A673 (cell line): ENCODE measurements at regions not wholly inside any gene's neighbourhood (a gene's known extent, or its start where the extent isn't known, plus 50 kb on each side); places are given as distances from the start of the nearest gene placed in this dataset.

Experiments used
- BruUV-seq: library from RNA; stranded (reverse); fragments of 400-500 nt; replicated peaks from 2 replicates; lab custom pipeline; 2021; lab: Mats Ljungman, UMichigan
- CTCF ChIA-PET: fragments of 300-600 bp; sonication (Branson Sonifier 250); formaldehyde crosslinking; loops from one replicate; lab custom pipeline; 2022; ENCODE audit warnings: antibody characterized with exemption; lab: Charles Lee
- POLR2A ChIA-PET: fragments of 300-600 bp; sonication (Branson Sonifier 250); formaldehyde crosslinking; loops from one replicate; lab custom pipeline; 2022; ENCODE audit warnings: antibody characterized with exemption; ENCODE audit not compliant: low non-redundant PET; lab: Charles Lee
- DNase-seq: peaks from one replicate; pipeline ENCODE4 v3.0.0-alpha.2; 2015; ENCODE audit warnings: low spot score
- H3K27ac ChIP-seq: fragments of 200-600 bp; sonication (generic); 2 replicates; pipeline ENCODE4 v1.5.1; 2016; ENCODE audit warnings: mixed run types, low read depth, mild to moderate bottlenecking, mixed read lengths, antibody characterized with exemption, low read length; ENCODE audit not compliant: poor library complexity, severe bottlenecking
- H3K27me3 ChIP-seq: fragments of 200-600 bp; sonication (generic); replicated peaks from 2 replicates; pipeline ENCODE4 v1.6.1; 2017; ENCODE audit warnings: mixed run types, low read depth, mild to moderate bottlenecking, mixed read lengths, antibody characterized with exemption, low read length; ENCODE audit not compliant: insufficient read depth, poor library complexity
- H3K36me3 ChIP-seq: fragments of 200-600 bp; sonication (generic); 2 replicates; pipeline ENCODE4 v1.6.1; 2016; ENCODE audit warnings: mixed run types, mild to moderate bottlenecking, mixed read lengths, antibody characterized with exemption, low read length; ENCODE audit not compliant: insufficient read depth, poor library complexity, severe bottlenecking
- H3K4me1 ChIP-seq: fragments of 200-600 bp; sonication (generic); 2 replicates; pipeline ENCODE4 v1.6.1; 2017; ENCODE audit warnings: mixed run types, mild to moderate bottlenecking, mixed read lengths, antibody characterized with exemption, low read length; ENCODE audit not compliant: insufficient read depth, poor library complexity, severe bottlenecking
- H3K4me3 ChIP-seq: fragments of 200-600 bp; sonication (generic); 2 replicates; pipeline ENCODE4 v1.5.1; 2016; ENCODE audit warnings: low read depth, mixed run types, mild to moderate bottlenecking, mixed read lengths, low read length; ENCODE audit not compliant: poor library complexity, severe bottlenecking
- H3K9me3 ChIP-seq: fragments of 200-600 bp; sonication (generic); 2 replicates; pipeline ENCODE4 v1.6.1; 2016; ENCODE audit warnings: mixed run types, low read depth, mild to moderate bottlenecking, mixed read lengths, antibody characterized with exemption, low read length; ENCODE audit not compliant: poor library complexity, severe bottlenecking
- EZH2 ChIP-seq: fragments of 200-600 bp; sonication (generic); IDR thresholded peaks from 2 replicates; pipeline ENCODE4 v1.6.1; 2017; ENCODE audit warnings: borderline replicate concordance, low read depth, mild to moderate bottlenecking, mixed read lengths, antibody characterized with exemption, low read length; ENCODE audit not compliant: poor library complexity, severe bottlenecking
- intact Hi-C: fragments of 100-400 bp; cut with micrococcal nuclease; formaldehyde crosslinking; loops from one replicate; pipeline ENCODE4 v1.10.0; 2022; ENCODE audit not compliant: unreplicated experiment
- TF ChIP-seq, protein P1 (sequence below): fragments of 300-800, 200-600 bp; sonication (generic); conservative IDR thresholded peaks from 2 replicates; pipeline ENCODE4 v1.5.1; 2017; ENCODE audit warnings: low read depth, mild to moderate bottlenecking, antibody characterized with exemption, low read length, moderate library complexity, mixed read lengths

DNA sequence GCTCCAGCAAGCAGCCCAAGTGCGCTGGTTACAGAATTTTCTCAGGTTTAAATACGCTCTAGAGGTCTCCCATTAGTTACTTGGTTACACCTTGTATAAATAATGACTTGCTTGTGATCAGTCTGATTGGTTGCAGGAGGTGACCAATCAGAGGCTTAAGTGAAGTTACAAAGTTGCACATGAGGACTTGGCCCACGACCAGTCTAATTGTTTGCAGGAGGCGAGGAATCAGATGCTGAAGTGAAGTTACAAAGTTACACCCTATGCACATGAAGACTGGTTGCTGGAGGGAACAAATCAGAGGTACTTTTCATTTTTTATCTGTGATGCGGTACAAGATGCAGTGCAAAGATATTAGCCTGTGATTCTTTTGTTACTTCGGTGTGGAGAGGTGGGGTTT, 80.7 kb downstream of the UBE2NL start:
- ChIA-PET POLR2A (no interaction called here), CTCF (no interaction called here)
- TF ChIP-seq EZH2: no peak
- TF ChIP-seq, protein P1, sequence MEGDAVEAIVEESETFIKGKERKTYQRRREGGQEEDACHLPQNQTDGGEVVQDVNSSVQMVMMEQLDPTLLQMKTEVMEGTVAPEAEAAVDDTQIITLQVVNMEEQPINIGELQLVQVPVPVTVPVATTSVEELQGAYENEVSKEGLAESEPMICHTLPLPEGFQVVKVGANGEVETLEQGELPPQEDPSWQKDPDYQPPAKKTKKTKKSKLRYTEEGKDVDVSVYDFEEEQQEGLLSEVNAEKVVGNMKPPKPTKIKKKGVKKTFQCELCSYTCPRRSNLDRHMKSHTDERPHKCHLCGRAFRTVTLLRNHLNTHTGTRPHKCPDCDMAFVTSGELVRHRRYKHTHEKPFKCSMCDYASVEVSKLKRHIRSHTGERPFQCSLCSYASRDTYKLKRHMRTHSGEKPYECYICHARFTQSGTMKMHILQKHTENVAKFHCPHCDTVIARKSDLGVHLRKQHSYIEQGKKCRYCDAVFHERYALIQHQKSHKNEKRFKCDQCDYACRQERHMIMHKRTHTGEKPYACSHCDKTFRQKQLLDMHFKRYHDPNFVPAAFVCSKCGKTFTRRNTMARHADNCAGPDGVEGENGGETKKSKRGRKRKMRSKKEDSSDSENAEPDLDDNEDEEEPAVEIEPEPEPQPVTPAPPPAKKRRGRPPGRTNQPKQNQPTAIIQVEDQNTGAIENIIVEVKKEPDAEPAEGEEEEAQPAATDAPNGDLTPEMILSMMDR: no peak
- no TSS peak for BruUV-seq
- no peaks in the 10 kb centered on the region for H3K9me3 ChIP-seq
- H3K4me1 ChIP-seq: no peaks in the 10 kb centered on the region
- no peaks in the 10 kb centered on the region for H3K27me3 ChIP-seq
- no peak for DNase-seq
- no peak overlapping the region for H3K4me3 ChIP-seq
- H3K27ac ChIP-seq: no peak overlapping the region
- intact Hi-C loops: no loop called here
- H3K36me3 ChIP-seq: no peaks in the 10 kb centered on the region

DNA sequence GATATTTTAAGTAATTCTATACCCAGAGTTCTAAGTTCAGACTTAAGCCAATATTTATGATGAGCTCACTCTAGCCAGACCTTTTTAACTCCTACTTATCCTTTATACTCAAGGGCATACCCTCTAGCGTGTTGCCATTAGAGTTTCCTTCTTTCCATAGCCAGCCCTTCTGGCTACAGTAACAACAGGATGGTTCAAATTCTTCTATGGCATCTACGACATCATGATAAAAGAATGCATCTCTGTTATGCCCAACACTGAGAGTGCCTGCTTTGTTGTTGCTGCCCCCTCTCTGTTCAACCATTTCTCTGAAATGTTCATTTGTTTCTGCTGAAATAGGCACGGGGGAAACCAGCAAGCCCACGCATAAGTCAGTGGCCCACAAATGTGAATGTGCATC, 104.5 kb downstream of the UBE2NL start:
- DNase-seq: no peak
- Histone ChIP-seq H3K27me3 (no peaks in the 10 kb centered on the region), H3K4me3 (no peak overlapping the region), H3K27ac (no peak overlapping the region), H3K9me3 (no peaks in the 10 kb centered on the region), H3K36me3 (no peaks in the 10 kb centered on the region), H3K4me1 (no peaks in the 10 kb centered on the region)
- CTCF ChIA-PET: no interaction called here
- intact Hi-C loops: no loop called here
- POLR2A ChIA-PET: no interaction called here
- TF ChIP-seq EZH2: no peak
- TF ChIP-seq, protein P1: no peak
- BruUV-seq: no TSS peak

DNA sequence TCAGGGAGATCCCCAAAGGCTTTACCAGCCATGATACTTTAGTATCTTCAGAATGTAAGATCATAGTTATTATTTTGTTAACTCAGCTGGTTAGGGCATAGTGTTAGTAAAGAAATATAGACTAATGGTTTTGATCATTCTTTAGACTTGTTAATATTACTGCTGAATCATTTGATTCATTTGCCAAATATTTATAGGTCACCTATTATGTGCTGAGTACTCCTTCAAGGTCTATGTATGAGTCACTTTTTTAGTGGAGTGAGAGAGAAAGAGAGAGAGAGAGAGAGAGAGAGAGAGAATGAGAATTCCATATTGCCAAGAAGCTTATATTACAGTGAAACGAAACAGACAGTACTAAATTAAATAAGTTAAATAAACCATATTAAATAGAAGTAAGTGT, 110.3 kb downstream of the UBE2NL start:
- BruUV-seq: no TSS peak
- TF ChIP-seq EZH2: no peak
- TF ChIP-seq, protein P1: no peak
- H3K36me3 ChIP-seq: no peaks in the 10 kb centered on the region
- no peak overlapping the region for H3K4me3 ChIP-seq
- POLR2A ChIA-PET: no interaction called here
- peaks cover 2% of the 10 kb centered on the region for H3K9me3 ChIP-seq
- no peaks in the 10 kb centered on the region for H3K4me1 ChIP-seq
- intact Hi-C loops: no loop called here
- no peaks in the 10 kb centered on the region for H3K27me3 ChIP-seq
- CTCF ChIA-PET: no interaction called here
- H3K27ac ChIP-seq: no peak overlapping the region
- no peak for DNase-seq

DNA sequence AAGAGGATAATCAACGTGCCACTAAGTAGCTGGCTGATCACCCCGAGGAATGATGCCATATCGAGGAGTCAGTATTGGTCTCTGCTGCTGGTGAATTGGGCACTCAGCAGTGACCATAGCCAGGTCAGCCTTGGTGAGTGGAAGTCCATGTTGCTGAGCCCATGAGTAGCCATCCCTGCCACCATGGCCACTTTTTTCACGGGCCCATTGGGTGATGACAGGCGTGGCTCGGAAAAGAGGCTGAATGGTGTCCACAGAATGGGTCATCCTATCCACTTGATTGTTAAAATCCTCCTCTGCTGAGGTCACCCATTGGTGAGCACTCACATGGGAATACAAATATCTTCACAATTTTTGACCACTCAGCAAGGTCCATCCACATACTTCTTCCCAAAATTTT, 114.4 kb downstream of the UBE2NL start:
- no peak for TF ChIP-seq EZH2
- TF ChIP-seq, protein P1: no peak
- ChIA-PET CTCF (no interaction called here), POLR2A (no interaction called here)
- no peak overlapping the region for H3K27ac ChIP-seq
- no peak overlapping the region for H3K4me3 ChIP-seq
- H3K4me1 ChIP-seq: no peaks in the 10 kb centered on the region
- H3K9me3 ChIP-seq: peaks cover 11% of the 10 kb centered on the region
- no TSS peak for BruUV-seq
- no peak for DNase-seq
- no peaks in the 10 kb centered on the region for H3K36me3 ChIP-seq
- H3K27me3 ChIP-seq: no peaks in the 10 kb centered on the region
- intact Hi-C loops: no loop called here
